Aorta (tissue), 5 donors: ENCODE measurements at regions not wholly inside any gene's neighbourhood (a gene's known extent, or its start where the extent isn't known, plus 50 kb on each side); places are given as distances from the start of the nearest gene placed in this dataset.
"Not testable (repeated sequence)": the region's sequence is repeated elsewhere in the genome, so short reads cannot be mapped to it uniquely, and the experiment has no call there.

Experiments used
- ATAC-seq: fragments of 200-7000 bp; cut with Tn5 transposase; one replicate; pipeline ENCODE4 v1.9.1; 2022; ENCODE audit warnings: moderate library complexity; ENCODE audit not compliant: low FRiP score
- DNase-seq, 2 donors: peaks; one replicate each; pipeline ENCODE4 v3.0.0-alpha.2; 2020
- H3K27ac ChIP-seq, 2 donors: one replicate each; pipeline ENCODE4 v1.5.1; 2013; ENCODE audit warnings: low read length in 2 of 2, mild to moderate bottlenecking in 2 of 2, moderate library complexity in 2 of 2, control low read depth in 1 of 2, inconsistent platforms in 1 of 2, low read depth in 1 of 2
- H3K27me3 ChIP-seq, 2 donors: one replicate each; pipeline ENCODE4 v1.6.1; 2013; ENCODE audit warnings: control low read depth in 1 of 2, low read length in 1 of 2, mild to moderate bottlenecking in 1 of 2, moderate library complexity in 1 of 2; ENCODE audit not compliant: insufficient read depth in 2 of 2, control insufficient read depth in 1 of 2
- H3K36me3 ChIP-seq, 2 donors: one replicate each; pipeline ENCODE4 v1.6.1; 2013; ENCODE audit warnings: control low read depth in 1 of 2, low read length in 1 of 2, mild to moderate bottlenecking in 1 of 2; ENCODE audit not compliant: insufficient read depth in 2 of 2, control insufficient read depth in 1 of 2
- H3K4me1 ChIP-seq, 2 donors: one replicate each; pipeline ENCODE4 v1.6.1; 2013; ENCODE audit warnings: low read length in 2 of 2, control low read depth in 1 of 2, mild to moderate bottlenecking in 1 of 2, moderate library complexity in 1 of 2; ENCODE audit not compliant: insufficient read depth in 2 of 2, control insufficient read depth in 1 of 2
- H3K4me3 ChIP-seq, 2 donors: one replicate each; pipeline ENCODE4 v1.5.1; 2013; ENCODE audit warnings: low read length in 2 of 2, control low read depth in 1 of 2, mild to moderate bottlenecking in 1 of 2
- H3K9me3 ChIP-seq: one replicate; pipeline ENCODE4 v1.6.1; 2013; ENCODE audit warnings: mild to moderate bottlenecking, low read length; ENCODE audit not compliant: control insufficient read depth
- WGBS, 2 donors: extraction: QIAGEN DNeasy Blood & Tissue Kit; methylation state at CpG; one replicate each; pipeline ENCODE4 v1.1.7; 2013; 5-methylcytosine and 5-hydroxymethylcytosine counted together
- intact Hi-C, 2 donors: fragments of 100-400 bp; cut with DNase I; formaldehyde crosslinking; loops; one replicate each; pipeline versions ENCODE4 v1.14.2 to v1.15.0; 2022
- donor health status: healthy with polysubstance abuse.
- donor health status: Bipolar disorder and iron deficiency.
- donor health status: DM: no; HTN: no; CAD: no.
- donor health status: DM: no; HTN: no; CAD: no.
- donor health status: DM: yes; HTN: yes; CAD: no.

DNA sequence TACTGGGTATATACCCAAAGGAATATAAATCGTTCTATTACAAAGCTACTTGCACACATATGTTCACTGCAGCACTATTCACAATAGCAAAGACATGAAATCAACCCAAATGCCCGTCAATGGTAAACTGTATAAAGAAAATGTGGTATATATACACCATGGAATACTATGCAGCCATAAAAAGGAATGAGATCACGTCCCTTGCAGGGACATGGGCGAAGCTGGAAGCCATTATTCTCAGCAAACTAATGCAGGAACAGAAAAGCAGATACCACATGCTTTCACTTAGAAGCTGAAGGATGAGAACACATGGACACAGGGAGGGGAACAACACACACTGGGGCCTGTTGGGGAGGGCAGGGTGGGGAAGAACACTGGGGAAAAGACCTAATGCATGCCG lies 1740.0 kb upstream of the RAG2 start:
- H3K9me3 ChIP-seq, H3K4me3 ChIP-seq, ATAC-seq, DNase-seq, H3K36me3 ChIP-seq, H3K27ac ChIP-seq, intact Hi-C loops, H3K27me3 ChIP-seq, H3K4me1 ChIP-seq: not testable (repeated sequence)
- 82 to 85% methylated on average over 5 of the region's 5 CpGs for WGBS, 2 donors

DNA sequence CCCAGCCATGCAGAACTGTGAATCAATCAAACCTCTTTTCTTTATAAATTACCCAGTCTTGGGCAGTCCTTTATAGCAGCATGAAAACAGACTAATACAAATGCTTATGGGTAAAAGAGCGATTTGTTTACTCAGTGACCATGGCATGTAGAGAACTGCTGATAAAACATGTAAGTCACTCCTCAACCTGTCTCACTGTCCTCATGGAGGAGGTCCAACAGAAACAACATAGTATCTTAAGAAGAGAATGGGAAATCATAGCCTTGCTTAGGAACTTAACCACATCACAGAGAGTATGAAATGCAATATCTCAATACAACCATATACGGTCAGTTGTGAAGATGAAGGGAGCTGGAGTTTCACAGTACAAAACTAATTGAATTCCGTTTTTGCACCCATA lies 1734.0 kb upstream of the RAG2 start:
- Histone ChIP-seq H3K4me3 (no peak overlapping the region), H3K36me3 (no peaks in the 10 kb centered on the region), H3K27ac (no peak overlapping the region), H3K27me3 (no peaks in the 10 kb centered on the region), H3K4me1 (no peaks in the 10 kb centered on the region), H3K9me3 (no peaks in the 10 kb centered on the region)
- ATAC-seq: no peak
- 41 to 59% methylated on average over 3 of the region's 3 CpGs for WGBS, 2 donors
- intact Hi-C loops: no loop called here
- DNase-seq: no peak

DNA sequence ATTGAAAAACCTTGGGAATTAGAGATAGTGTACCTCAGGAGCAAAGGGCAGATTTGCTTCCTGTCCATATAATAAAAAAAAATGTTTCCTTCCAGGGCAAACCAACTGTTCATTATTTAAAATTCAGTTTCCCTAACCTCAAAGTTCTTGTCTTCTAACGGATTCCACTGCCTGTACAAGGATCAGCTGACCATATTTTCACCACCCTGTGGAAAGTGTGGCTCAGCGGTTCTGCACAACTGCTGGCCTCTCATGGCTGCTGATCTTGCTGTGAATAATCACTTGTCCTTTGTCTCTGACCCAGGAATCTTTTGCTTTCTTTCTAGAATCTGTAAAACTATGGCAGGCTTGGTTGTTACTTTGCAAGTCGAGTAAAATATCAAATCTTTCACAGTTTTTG lies 1732.5 kb upstream of the RAG2 start:
- H3K9me3 ChIP-seq: no peaks in the 10 kb centered on the region
- no peak overlapping the region for H3K4me3 ChIP-seq
- no peaks in the 10 kb centered on the region for H3K4me1 ChIP-seq
- H3K27ac ChIP-seq: no peak overlapping the region
- WGBS, 2 donors: 62 to 68% methylated on average over 3 of the region's 3 CpGs
- H3K27me3 ChIP-seq: no peaks in the 10 kb centered on the region
- DNase-seq (no peak), ATAC-seq (no peak)
- no peaks in the 10 kb centered on the region for H3K36me3 ChIP-seq
- intact Hi-C loops: no loop called here

DNA sequence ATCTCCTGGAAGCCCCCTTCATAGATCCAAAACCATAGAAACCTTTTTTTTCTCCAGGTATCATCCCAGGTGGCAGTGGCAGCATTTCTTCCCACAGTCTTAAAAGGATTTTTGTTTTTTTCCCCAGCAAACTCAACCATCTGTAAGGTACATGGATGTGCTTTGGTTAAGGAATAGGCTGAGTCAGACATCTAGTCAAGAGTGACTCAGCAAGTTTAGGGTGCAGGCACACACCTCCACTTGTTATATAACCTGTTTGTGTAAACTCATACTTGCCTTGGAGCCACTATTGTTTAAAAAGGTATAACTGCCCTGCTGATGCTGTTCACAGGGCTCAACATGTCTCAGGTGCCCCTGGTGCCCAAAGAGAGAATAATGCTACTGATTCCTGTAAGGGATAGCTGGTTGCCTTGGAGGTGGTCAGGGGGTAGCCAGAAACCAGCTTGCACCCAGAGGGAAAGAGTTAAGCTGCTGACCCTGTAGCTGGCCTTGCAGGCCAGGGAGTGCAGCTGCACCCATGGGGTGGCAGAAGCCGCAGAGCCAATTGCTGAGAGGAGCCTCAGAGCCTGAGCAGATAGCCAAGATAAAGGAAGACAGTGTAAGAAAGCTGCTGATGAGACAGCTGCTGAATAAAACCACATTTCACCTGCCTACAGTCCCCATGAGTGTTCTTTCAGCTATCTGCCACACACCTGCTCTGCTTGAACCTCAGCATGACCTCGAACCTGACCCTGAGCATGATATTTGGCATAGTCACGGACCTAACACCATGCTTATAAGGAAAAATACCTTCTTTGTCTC lies 1726.1 kb upstream of the RAG2 start:
- intact Hi-C loops: no loop called here
- Histone ChIP-seq H3K27me3 (no peaks in the 10 kb centered on the region), H3K27ac (no peak overlapping the region), H3K36me3 (no peaks in the 10 kb centered on the region), H3K4me3 (no peak overlapping the region), H3K9me3 (no peaks in the 10 kb centered on the region), H3K4me1 (no peaks in the 10 kb centered on the region)
- ATAC-seq (no peak), DNase-seq (no peak)
- WGBS, 2 donors: 52% methylated on average over 3 of the region's 3 CpGs

DNA sequence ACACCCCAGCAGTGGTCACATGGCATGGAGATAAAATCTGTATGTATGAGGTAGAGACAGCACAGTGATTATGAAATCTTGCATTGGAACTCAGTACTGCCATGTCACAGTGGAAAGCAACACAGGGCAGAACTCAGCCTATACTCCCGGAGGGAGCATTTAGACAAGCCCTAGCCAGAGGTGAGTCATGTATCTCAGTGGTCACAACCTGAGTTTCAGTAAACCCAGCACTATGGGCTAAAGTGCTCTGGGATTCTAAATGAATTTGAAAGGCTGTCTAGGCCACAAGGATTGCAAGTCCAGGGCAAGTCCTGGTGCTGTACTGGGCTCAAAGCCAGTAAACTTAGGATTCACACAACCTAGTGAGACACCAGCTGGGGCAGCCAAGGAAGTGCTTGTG lies 1717.1 kb upstream of the RAG2 start:
- ATAC-seq: no peak
- no peaks in the 10 kb centered on the region for H3K27me3 ChIP-seq
- H3K9me3 ChIP-seq: peaks cover 7% of the 10 kb centered on the region
- H3K27ac ChIP-seq: no peak overlapping the region
- intact Hi-C loops: no loop called here
- 90 to 93% methylated on average over 1 of the region's 1 CpG for WGBS, 2 donors
- H3K4me1 ChIP-seq: no peaks in the 10 kb centered on the region
- H3K36me3 ChIP-seq: no peaks in the 10 kb centered on the region
- DNase-seq: no peak
- H3K4me3 ChIP-seq: no peak overlapping the region

DNA sequence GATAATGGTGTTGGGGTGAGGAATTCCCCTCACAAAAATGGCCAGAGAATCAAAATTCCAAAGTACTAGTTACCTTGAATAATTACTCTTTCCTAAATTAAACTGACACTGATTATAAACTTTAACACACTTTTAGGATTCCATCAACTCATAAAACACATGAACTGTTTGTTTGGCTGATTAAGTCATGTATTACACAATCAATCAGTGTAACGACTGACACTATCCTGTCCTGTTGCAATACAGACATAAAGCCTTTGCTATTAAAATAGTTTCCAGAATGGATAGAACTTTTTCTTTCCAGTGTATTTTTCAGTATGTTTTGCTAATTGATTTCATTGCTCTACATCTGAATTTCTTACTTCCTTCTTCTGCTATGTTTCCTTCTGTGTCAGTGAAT lies 1709.4 kb upstream of the RAG2 start:
- ATAC-seq (no peak), DNase-seq (no peak)
- Histone ChIP-seq H3K4me3 (no peak overlapping the region), H3K27me3 (no peaks in the 10 kb centered on the region), H3K36me3 (no peaks in the 10 kb centered on the region), H3K27ac (no peak overlapping the region), H3K9me3 (peaks cover 2% of the 10 kb centered on the region), H3K4me1 (no peaks in the 10 kb centered on the region)
- WGBS, 2 donors: 63 to 77% methylated on average over 1 of the region's 1 CpG
- intact Hi-C loops: no loop called here

DNA sequence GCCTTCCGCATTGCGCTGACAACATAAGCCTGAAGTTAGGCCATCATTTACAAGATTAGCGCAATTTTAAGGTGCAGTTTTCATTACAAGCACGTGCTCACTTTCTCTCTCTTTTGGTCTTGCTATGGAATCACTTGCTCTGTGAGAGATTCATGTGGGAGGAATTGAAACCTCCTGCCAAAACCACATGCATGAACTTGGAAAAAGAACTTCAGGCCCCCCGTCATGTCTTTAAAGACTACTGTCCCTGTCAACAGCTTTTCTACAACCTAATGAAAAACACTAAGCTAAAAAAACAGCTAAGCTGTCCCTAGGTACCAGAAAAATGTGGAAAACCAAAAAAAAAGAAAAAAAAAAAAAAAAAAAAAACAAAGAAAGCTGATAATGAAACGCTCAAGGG lies 1707.6 kb upstream of the RAG2 start:
- Histone ChIP-seq H3K27me3 (no peaks in the 10 kb centered on the region), H3K9me3 (peaks cover 2% of the 10 kb centered on the region), H3K36me3 (no peaks in the 10 kb centered on the region), H3K27ac (no peak overlapping the region), H3K4me3 (no peak overlapping the region), H3K4me1 (no peaks in the 10 kb centered on the region)
- WGBS, 2 donors: 52 to 62% methylated on average over 6 of the region's 6 CpGs
- intact Hi-C loops: no loop called here
- DNase-seq: no peak
- no peak for ATAC-seq

DNA sequence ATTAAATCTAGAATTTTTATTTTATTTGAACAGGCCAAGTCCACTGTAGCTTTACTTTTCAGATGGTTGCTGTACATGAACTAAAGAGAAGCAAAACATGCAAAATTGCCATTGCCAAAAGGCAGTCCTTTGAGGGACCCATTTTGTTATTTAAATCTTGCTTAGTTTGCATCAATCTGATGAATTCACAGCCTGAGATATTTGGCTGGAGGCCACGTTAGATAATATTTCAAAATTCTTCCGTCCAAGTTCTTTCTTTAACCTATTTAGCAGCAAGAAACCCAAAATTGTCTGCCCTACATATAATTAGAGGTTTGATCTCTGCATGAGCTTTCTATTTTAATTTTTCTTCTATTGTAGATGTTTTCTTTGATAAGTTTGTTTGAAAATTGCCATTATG lies 1706.9 kb upstream of the RAG2 start:
- no peak for ATAC-seq
- intact Hi-C loops: no loop called here
- no peak for DNase-seq

DNA sequence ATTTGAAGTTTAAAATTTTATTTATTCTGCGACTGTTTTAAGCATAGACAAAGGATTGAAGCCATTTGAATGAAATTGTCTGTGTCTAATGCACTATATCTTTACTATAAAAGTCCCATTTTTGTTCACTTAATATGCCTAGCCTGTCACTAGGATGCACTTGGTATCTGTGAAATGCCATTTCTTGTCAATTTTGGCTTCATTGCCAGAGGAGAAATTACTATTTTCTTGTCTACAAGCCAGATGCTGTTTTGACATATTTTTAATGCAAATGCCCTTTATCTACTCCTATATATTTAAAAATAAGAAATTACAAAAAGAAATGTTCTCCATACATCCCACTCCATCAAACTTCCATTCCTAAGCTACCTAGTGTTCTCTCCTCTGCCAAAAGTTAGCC lies 1704.5 kb upstream of the RAG2 start:
- H3K9me3 ChIP-seq: peaks cover 2% of the 10 kb centered on the region
- no peaks in the 10 kb centered on the region for H3K4me1 ChIP-seq
- 0 to 2% methylated on average over 1 of the region's 1 CpG for WGBS, 2 donors
- H3K36me3 ChIP-seq: no peaks in the 10 kb centered on the region
- no peak overlapping the region for H3K27ac ChIP-seq
- DNase-seq (no peak), ATAC-seq (no peak)
- intact Hi-C loops: no loop called here
- no peaks in the 10 kb centered on the region for H3K27me3 ChIP-seq
- no peak overlapping the region for H3K4me3 ChIP-seq

More for the DNA sequence above, 1706.9 kb upstream of the RAG2 start:
- Histone ChIP-seq H3K36me3 (no peaks in the 10 kb centered on the region), H3K4me3 (no peak overlapping the region), H3K4me1 (no peaks in the 10 kb centered on the region), H3K27me3 (no peaks in the 10 kb centered on the region), H3K9me3 (peaks cover 2% of the 10 kb centered on the region), H3K27ac (no peak overlapping the region)
- 25 to 28% methylated on average over 2 of the region's 2 CpGs for WGBS, 2 donors
